Large intestine (tissue), 3 donors: ENCODE measurements at regions not wholly inside any gene's neighbourhood (a gene's known extent, or its start where the extent isn't known, plus 50 kb on each side); places are given as distances from the start of the nearest gene placed in this dataset.

Source experiments
- DNase-seq, 2 donors: peaks; one replicate each; pipeline versions ENCODE4 v3.0.0 to v3.0.0-alpha.2; 2013
- H3K27ac ChIP-seq: one replicate; pipeline ENCODE4 v1.5.1; 2013; ENCODE audit warnings: low read length
- H3K27me3 ChIP-seq: 2 replicates; pipeline ENCODE4 v1.6.1; 2013; ENCODE audit warnings: low read length; ENCODE audit not compliant: control insufficient read depth, insufficient read depth
- H3K36me3 ChIP-seq: 2 replicates; pipeline ENCODE4 v1.6.1; 2013; ENCODE audit warnings: low read length; ENCODE audit not compliant: control insufficient read depth, insufficient read depth
- H3K4me1 ChIP-seq: one replicate; pipeline ENCODE4 v1.6.1; 2013; ENCODE audit warnings: low read length; ENCODE audit not compliant: control insufficient read depth, insufficient read depth
- H3K4me3 ChIP-seq: one replicate; pipeline ENCODE4 v1.5.1; 2013; ENCODE audit warnings: low read length
- H3K9me3 ChIP-seq: one replicate; pipeline ENCODE4 v1.6.1; 2013; ENCODE audit warnings: mild to moderate bottlenecking, low read depth, low read length, moderate library complexity; ENCODE audit not compliant: control insufficient read depth
- WGBS: methylation state at CpG from one replicate; pipeline ENCODE4 v1.1.5; 2013; ENCODE audit warnings: low lambda C conversion rate; ENCODE audit not compliant: insufficient coverage; 5-methylcytosine and 5-hydroxymethylcytosine counted together

- H3K9me3 ChIP-seq: no peaks in the 10 kb centered on the region
- WGBS: 13% methylated on average over 1 of the region's 4 CpGs
- H3K4me3 ChIP-seq: no peak overlapping the region
- no peaks in the 10 kb centered on the region for H3K27me3 ChIP-seq
- peaks cover 2% of the 10 kb centered on the region for H3K4me1 ChIP-seq
- no peaks in the 10 kb centered on the region for H3K36me3 ChIP-seq
- no peak overlapping the region for H3K27ac ChIP-seq
- no peak for DNase-seq
These were observed 286.2 kb upstream of the VRK2 start for GRCh38 chr2:57760381-57760801.

GRCh38 chr2:57776916-57777315, 269.7 kb upstream of the VRK2 start:
- H3K9me3 ChIP-seq: no peaks in the 10 kb centered on the region
- H3K27me3 ChIP-seq: no peaks in the 10 kb centered on the region
- H3K36me3 ChIP-seq: no peaks in the 10 kb centered on the region
- H3K4me1 ChIP-seq: no peaks in the 10 kb centered on the region
- WGBS: 60% methylated on average over 1 of the region's 2 CpGs
- H3K4me3 ChIP-seq: no peak overlapping the region
- DNase-seq: no peak
- H3K27ac ChIP-seq: no peak overlapping the region

GRCh38 chr2:57782587-57782986, 264.0 kb upstream of the VRK2 start:
- H3K27me3 ChIP-seq: no peaks in the 10 kb centered on the region
- no peaks in the 10 kb centered on the region for H3K36me3 ChIP-seq
- H3K4me1 ChIP-seq: no peaks in the 10 kb centered on the region
- no peak for DNase-seq
- H3K9me3 ChIP-seq: no peaks in the 10 kb centered on the region
- H3K27ac ChIP-seq: no peak overlapping the region
- H3K4me3 ChIP-seq: no peak overlapping the region

- Histone ChIP-seq H3K27me3 (no peaks in the 10 kb centered on the region), H3K36me3 (no peaks in the 10 kb centered on the region), H3K4me1 (no peaks in the 10 kb centered on the region), H3K9me3 (no peaks in the 10 kb centered on the region), H3K4me3 (no peak overlapping the region), H3K27ac (no peak overlapping the region)
- no peak for DNase-seq
- WGBS: no CpG with 5 or more reads among the region's 2 CpGs
These were observed 253.3 kb upstream of the VRK2 start for GRCh38 chr2:57793310-57793709.

GRCh38 chr2:57796527-57796926, 250.1 kb upstream of the VRK2 start:
- Histone ChIP-seq H3K36me3 (no peaks in the 10 kb centered on the region), H3K27me3 (no peaks in the 10 kb centered on the region), H3K27ac (no peak overlapping the region), H3K9me3 (no peaks in the 10 kb centered on the region), H3K4me3 (no peak overlapping the region), H3K4me1 (no peaks in the 10 kb centered on the region)
- DNase-seq: no peak
- no CpG with 5 or more reads among the region's 2 CpGs for whole genome bisulfite sequencing

- DNase-seq: no peak
- Histone ChIP-seq H3K36me3 (no peaks in the 10 kb centered on the region), H3K4me1 (no peaks in the 10 kb centered on the region), H3K27me3 (no peaks in the 10 kb centered on the region), H3K4me3 (no peak overlapping the region), H3K9me3 (no peaks in the 10 kb centered on the region), H3K27ac (no peak overlapping the region)
These were observed 248.3 kb upstream of the VRK2 start for GRCh38 chr2:57798346-57798745.

- H3K36me3 ChIP-seq: no peaks in the 10 kb centered on the region
- H3K4me3 ChIP-seq: no peak overlapping the region
- no peaks in the 10 kb centered on the region for H3K4me1 ChIP-seq
- no peaks in the 10 kb centered on the region for H3K9me3 ChIP-seq
- WGBS: 100% methylated on average over 1 of the region's 14 CpGs
- no peak overlapping the region for H3K27ac ChIP-seq
- H3K27me3 ChIP-seq: no peaks in the 10 kb centered on the region
- no peak for DNase-seq
These were observed 244.4 kb upstream of the VRK2 start for GRCh38 chr2:57802243-57802642.

GRCh38 chr2:57804971-57805370, 241.6 kb upstream of the VRK2 start:
- no peaks in the 10 kb centered on the region for H3K9me3 ChIP-seq
- no CpG with 5 or more reads among the region's 2 CpGs for WGBS
- no peak for DNase-seq
- H3K27me3 ChIP-seq: no peaks in the 10 kb centered on the region
- no peak overlapping the region for H3K4me3 ChIP-seq
- no peaks in the 10 kb centered on the region for H3K4me1 ChIP-seq
- H3K27ac ChIP-seq: no peak overlapping the region
- no peaks in the 10 kb centered on the region for H3K36me3 ChIP-seq

- no peaks in the 10 kb centered on the region for H3K36me3 ChIP-seq
- DNase-seq: no peak
These were observed 240.1 kb upstream of the VRK2 start for GRCh38 chr2:57806449-57806968.

GRCh38 chr2:57809230-57809629, 237.4 kb upstream of the VRK2 start:
- DNase-seq: no peak
- no peak overlapping the region for H3K4me3 ChIP-seq

More at GRCh38 chr2:57806449-57806968, 240.1 kb upstream of the VRK2 start:
- H3K4me1 ChIP-seq: no peaks in the 10 kb centered on the region
- H3K9me3 ChIP-seq: no peaks in the 10 kb centered on the region
- no peaks in the 10 kb centered on the region for H3K27me3 ChIP-seq
- WGBS: no CpG with 5 or more reads among the region's 1 CpG
- H3K4me3 ChIP-seq: no peak overlapping the region
- no peak overlapping the region for H3K27ac ChIP-seq

GRCh38 chr2:57821088-57821487, 225.5 kb upstream of the VRK2 start:
- H3K4me3 ChIP-seq: no peak overlapping the region
- DNase-seq: no peak
- H3K9me3 ChIP-seq: no peaks in the 10 kb centered on the region
- WGBS: no CpG with 5 or more reads among the region's 1 CpG
- H3K4me1 ChIP-seq: no peaks in the 10 kb centered on the region
- H3K27ac ChIP-seq: no peak overlapping the region
- no peaks in the 10 kb centered on the region for H3K27me3 ChIP-seq
- H3K36me3 ChIP-seq: no peaks in the 10 kb centered on the region

More at GRCh38 chr2:57809230-57809629, 237.4 kb upstream of the VRK2 start:
- Histone ChIP-seq H3K9me3 (no peaks in the 10 kb centered on the region), H3K4me1 (no peaks in the 10 kb centered on the region), H3K27me3 (no peaks in the 10 kb centered on the region), H3K27ac (no peak overlapping the region), H3K36me3 (no peaks in the 10 kb centered on the region)
